ENCODE measurements at regions not wholly inside any gene's neighbourhood (a gene's known extent, or its start where the extent isn't known, plus 50 kb on each side); places are given as distances from the start of the nearest gene placed in this dataset.
A peak's percentile ranks its signal among the peaks of the same experiment; 100 is the strongest.

DNA sequence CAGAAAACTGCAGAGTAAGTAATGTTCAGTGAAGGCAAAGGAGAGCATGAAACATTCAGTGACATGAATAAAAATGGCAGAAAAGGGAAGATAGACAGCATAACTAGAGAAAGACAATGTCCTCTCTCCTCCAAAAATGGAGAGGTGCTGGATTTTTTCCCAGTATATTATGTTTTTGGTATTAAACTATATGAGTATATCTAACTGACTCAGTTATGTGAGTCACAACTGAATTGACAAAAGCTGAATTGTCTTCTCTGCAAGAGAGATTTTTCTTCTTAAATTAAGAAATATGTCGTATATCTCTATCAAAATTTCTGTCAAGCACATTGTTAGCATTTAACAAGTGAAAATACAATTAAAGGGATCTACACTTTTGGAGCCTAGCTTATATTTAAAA lies 375.1 kb downstream of the CHSY3 start (continued):
- TF ChIP-seq CTCF (conservative IDR thresholded peaks at IDR 0.05; ENCODE audit: low read depth in 2 of 2) (no peak), ZNF114 (CRISPR knock-in tag; IDR thresholded peaks at IDR 0.05) (no peak), CREB1 (CRISPR knock-in tag; IDR thresholded peaks at IDR 0.05; ENCODE audit: low read depth) (no peak)
- TF ChIP-seq, protein P1, sequence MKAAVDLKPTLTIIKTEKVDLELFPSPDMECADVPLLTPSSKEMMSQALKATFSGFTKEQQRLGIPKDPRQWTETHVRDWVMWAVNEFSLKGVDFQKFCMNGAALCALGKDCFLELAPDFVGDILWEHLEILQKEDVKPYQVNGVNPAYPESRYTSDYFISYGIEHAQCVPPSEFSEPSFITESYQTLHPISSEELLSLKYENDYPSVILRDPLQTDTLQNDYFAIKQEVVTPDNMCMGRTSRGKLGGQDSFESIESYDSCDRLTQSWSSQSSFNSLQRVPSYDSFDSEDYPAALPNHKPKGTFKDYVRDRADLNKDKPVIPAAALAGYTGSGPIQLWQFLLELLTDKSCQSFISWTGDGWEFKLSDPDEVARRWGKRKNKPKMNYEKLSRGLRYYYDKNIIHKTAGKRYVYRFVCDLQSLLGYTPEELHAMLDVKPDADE (IDR thresholded peaks at IDR 0.05): no peak

DNA sequence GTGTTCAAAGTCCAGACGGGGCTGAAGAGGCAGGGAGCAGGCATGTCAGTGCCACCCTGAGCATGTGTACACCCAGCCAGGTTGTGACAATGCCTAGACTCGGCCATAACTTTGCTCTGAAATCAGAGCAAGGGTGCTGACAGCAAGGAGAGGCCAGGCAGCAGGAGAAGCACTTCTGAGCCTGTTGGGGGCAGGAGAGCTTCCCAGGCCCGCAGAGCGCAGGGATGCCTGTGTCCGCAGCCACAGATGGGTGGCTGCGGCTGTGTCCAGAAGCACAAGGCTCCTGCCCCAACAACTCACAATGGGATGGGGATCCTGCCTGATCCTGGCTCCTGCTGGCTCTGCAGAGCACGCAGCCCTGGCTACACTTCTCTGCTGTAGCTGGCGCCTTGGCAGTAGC lies 373.9 kb downstream of the CHSY3 start:
- Histone ChIP-seq H3K9me2 (ENCODE audit: insufficient read depth) (no peaks in the 10 kb centered on the region), H3K27me3 (ENCODE audit: insufficient read depth) (peaks cover 38% of the 10 kb centered on the region), H3K27ac (ENCODE audit: low read depth) (no peak overlapping the region), H3K4me1 (ENCODE audit: insufficient read depth) (no peaks in the 10 kb centered on the region), H4K20me1 (replicated peaks; ENCODE audit: insufficient read depth) (no peaks in the 10 kb centered on the region), H2AFZ (no peak overlapping the region), H3K4me2 (no peak overlapping the region), H3K36me3 (ENCODE audit: insufficient read depth) (no peaks in the 10 kb centered on the region), H3K4me3 (no peak overlapping the region), H3F3A (replicated peaks; ENCODE audit: low read depth) (no peaks in the 10 kb centered on the region), H3K79me2 (replicated peaks; ENCODE audit: insufficient read depth) (no peaks in the 10 kb centered on the region)
- H3K4me1 Mint-ChIP-seq: no peaks in the 10 kb centered on the region
- no peaks in the 10 kb centered on the region for H3K9me3 Mint-ChIP-seq
- no peak overlapping the region for H3K27ac Mint-ChIP-seq
- ATAC-seq (peak; percentile 93), DNase-seq (ENCODE audit: low spot score) (peak; percentile 24)
- H3K27me3 Mint-ChIP-seq (ENCODE audit: insufficient read depth, low read depth, poor library complexity): peaks cover 2% of the 10 kb centered on the region
- no peak for TF ChIP-seq EZH2 (IDR thresholded peaks at IDR 0.05; ENCODE audit: low read depth, unreplicated experiment)
- TF ChIP-seq JUNB (IDR thresholded peaks at IDR 0.05; ENCODE audit: unreplicated experiment): no peak
- peak in 1 of 2 experiments; percentile 45; a peak in 2 of 4 replicates for TF ChIP-seq CTCF (conservative IDR thresholded peaks at IDR 0.05; ENCODE audit: low read depth in 2 of 2)
- TF ChIP-seq EZH2phosphoT487 (IDR thresholded peaks at IDR 0.05; ENCODE audit: unreplicated experiment): no peak
- H3K36me3 Mint-ChIP-seq (ENCODE audit: low read depth): no peaks in the 10 kb centered on the region
- no peak overlapping the region for H3K4me3 Mint-ChIP-seq

GRCh38 chr5:130277522-130277921 lies 373.3 kb downstream of the CHSY3 start:
- no peak overlapping the region for H2AFZ ChIP-seq
- no peaks in the 10 kb centered on the region for H3K4me1 ChIP-seq (ENCODE audit: insufficient read depth)
- H3K79me2 ChIP-seq (replicated peaks; ENCODE audit: insufficient read depth): no peaks in the 10 kb centered on the region
- no peaks in the 10 kb centered on the region for H3F3A ChIP-seq (replicated peaks; ENCODE audit: low read depth)
- H3K36me3 ChIP-seq (ENCODE audit: insufficient read depth): no peaks in the 10 kb centered on the region
- no peak for DNase-seq (ENCODE audit: low spot score)
- Mint-ChIP-seq H3K4me3 (no peak overlapping the region), H3K9me3 (no peaks in the 10 kb centered on the region), H3K36me3 (ENCODE audit: low read depth) (no peaks in the 10 kb centered on the region), H3K27ac (no peak overlapping the region), H3K4me1 (no peaks in the 10 kb centered on the region), H3K27me3 (ENCODE audit: insufficient read depth, low read depth, poor library complexity) (peaks cover 2% of the 10 kb centered on the region)
- no peak overlapping the region for H3K27ac ChIP-seq (ENCODE audit: low read depth)
- H3K4me2 ChIP-seq: no peak overlapping the region
- peaks cover 44% of the 10 kb centered on the region for H3K27me3 ChIP-seq (ENCODE audit: insufficient read depth)
- H4K20me1 ChIP-seq (replicated peaks; ENCODE audit: insufficient read depth): no peaks in the 10 kb centered on the region
- ATAC-seq: no peak
- no peak overlapping the region for H3K4me3 ChIP-seq
- no peaks in the 10 kb centered on the region for H3K9me2 ChIP-seq (ENCODE audit: insufficient read depth)
- TF ChIP-seq EZH2phosphoT487 (IDR thresholded peaks at IDR 0.05; ENCODE audit: unreplicated experiment) (no peak), CREB1 (CRISPR knock-in tag; IDR thresholded peaks at IDR 0.05; ENCODE audit: low read depth) (no peak), STAT1 (IDR thresholded peaks at IDR 0.05; ENCODE audit: unreplicated experiment) (no peak), ZNF114 (CRISPR knock-in tag; IDR thresholded peaks at IDR 0.05) (no peak), POLR2AphosphoS5 (IDR thresholded peaks at IDR 0.05; ENCODE audit: low read depth) (no peak), JUNB (IDR thresholded peaks at IDR 0.05; ENCODE audit: unreplicated experiment) (no peak)
- TF ChIP-seq, protein P1 (IDR thresholded peaks at IDR 0.05): no peak
- TF ChIP-seq, protein P2, sequence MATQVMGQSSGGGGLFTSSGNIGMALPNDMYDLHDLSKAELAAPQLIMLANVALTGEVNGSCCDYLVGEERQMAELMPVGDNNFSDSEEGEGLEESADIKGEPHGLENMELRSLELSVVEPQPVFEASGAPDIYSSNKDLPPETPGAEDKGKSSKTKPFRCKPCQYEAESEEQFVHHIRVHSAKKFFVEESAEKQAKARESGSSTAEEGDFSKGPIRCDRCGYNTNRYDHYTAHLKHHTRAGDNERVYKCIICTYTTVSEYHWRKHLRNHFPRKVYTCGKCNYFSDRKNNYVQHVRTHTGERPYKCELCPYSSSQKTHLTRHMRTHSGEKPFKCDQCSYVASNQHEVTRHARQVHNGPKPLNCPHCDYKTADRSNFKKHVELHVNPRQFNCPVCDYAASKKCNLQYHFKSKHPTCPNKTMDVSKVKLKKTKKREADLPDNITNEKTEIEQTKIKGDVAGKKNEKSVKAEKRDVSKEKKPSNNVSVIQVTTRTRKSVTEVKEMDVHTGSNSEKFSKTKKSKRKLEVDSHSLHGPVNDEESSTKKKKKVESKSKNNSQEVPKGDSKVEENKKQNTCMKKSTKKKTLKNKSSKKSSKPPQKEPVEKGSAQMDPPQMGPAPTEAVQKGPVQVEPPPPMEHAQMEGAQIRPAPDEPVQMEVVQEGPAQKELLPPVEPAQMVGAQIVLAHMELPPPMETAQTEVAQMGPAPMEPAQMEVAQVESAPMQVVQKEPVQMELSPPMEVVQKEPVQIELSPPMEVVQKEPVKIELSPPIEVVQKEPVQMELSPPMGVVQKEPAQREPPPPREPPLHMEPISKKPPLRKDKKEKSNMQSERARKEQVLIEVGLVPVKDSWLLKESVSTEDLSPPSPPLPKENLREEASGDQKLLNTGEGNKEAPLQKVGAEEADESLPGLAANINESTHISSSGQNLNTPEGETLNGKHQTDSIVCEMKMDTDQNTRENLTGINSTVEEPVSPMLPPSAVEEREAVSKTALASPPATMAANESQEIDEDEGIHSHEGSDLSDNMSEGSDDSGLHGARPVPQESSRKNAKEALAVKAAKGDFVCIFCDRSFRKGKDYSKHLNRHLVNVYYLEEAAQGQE (IDR thresholded peaks at IDR 0.05; ENCODE audit: unreplicated experiment): no peak

Measured in GM23338 (cell line).